ENCODE measurements at regions not wholly inside any gene's neighbourhood (a gene's known extent, or its start where the extent isn't known, plus 50 kb on each side); places are given as distances from the start of the nearest gene placed in this dataset.

GRCh38 chr16:5770118-5770517 lies 672.5 kb upstream of the EEF2KMT start:
- peaks cover 7% of the 10 kb centered on the region for H3K27me3 Mint-ChIP-seq
- DNase-seq (ENCODE audit: extremely low spot score, unreplicated experiment) = no peak
- no peaks in the 10 kb centered on the region for H3K9me3 Mint-ChIP-seq
- no peaks in the 10 kb centered on the region for H3K36me3 Mint-ChIP-seq
- TF ChIP-seq CTCF (conservative IDR thresholded peaks at IDR 0.05) = no peak
- no peaks in the 10 kb centered on the region for H3K4me1 Mint-ChIP-seq (ENCODE audit: unreplicated experiment)
- no peak overlapping the region for H3K4me3 Mint-ChIP-seq
- H3K27ac Mint-ChIP-seq = no peak overlapping the region

DNA sequence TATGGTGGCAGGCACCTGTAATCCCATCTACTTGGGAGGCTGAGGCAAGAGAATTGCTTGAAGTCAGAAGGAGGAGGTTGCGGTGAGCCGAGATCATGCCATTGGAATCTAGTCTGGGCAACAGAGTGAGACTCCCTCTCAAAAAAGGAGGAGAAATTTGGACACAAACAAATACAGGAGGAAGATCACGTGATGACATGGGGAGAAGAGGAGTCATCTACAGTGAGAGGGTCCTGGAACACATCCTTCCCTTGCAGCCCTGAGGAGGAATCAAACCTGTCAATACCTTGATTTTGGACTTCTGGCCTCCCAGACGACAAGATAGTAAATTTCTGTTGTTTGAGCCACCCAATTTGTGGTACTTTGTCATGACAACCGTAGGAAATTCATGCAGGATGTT lies 671.9 kb upstream of the EEF2KMT start:
- Mint-ChIP-seq H3K36me3 (no peaks in the 10 kb centered on the region), H3K27me3 (peaks cover 7% of the 10 kb centered on the region), H3K4me3 (no peak overlapping the region), H3K4me1 (ENCODE audit: unreplicated experiment) (no peaks in the 10 kb centered on the region), H3K27ac (no peak overlapping the region), H3K9me3 (no peaks in the 10 kb centered on the region)
- DNase-seq (ENCODE audit: extremely low spot score, unreplicated experiment) = no peak
- no peak for TF ChIP-seq CTCF (conservative IDR thresholded peaks at IDR 0.05)

DNA sequence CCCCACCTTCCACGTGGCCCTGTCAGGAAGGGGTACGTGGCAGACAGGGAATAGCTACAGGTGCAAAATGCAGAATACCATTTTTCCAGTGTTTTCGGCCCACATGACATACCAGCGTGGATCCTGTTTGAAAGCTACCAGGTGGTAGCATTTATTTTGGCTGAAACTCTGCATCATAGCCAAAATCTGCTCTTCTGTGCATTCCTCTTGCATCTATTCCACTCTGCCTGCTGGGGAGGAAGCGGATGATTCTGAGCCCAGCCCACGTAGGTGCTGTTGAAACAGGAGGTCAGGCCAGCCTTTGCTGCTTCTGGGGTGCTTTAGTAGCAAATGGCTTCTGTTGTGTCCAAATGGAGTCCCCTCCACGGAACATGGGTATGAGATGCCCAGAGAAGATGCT lies 670.9 kb upstream of the EEF2KMT start:
- Mint-ChIP-seq H3K4me3 (no peak overlapping the region), H3K36me3 (no peaks in the 10 kb centered on the region), H3K27ac (no peak overlapping the region)

GRCh38 chr16:5763176-5763575 lies 665.6 kb upstream of the EEF2KMT start:
- H3K27ac Mint-ChIP-seq = no peak overlapping the region
- no peak for DNase-seq (ENCODE audit: extremely low spot score, unreplicated experiment)
- H3K36me3 Mint-ChIP-seq = no peaks in the 10 kb centered on the region
- TF ChIP-seq CTCF (conservative IDR thresholded peaks at IDR 0.05) = no peak
- no peaks in the 10 kb centered on the region for H3K4me1 Mint-ChIP-seq (ENCODE audit: unreplicated experiment)
- no peaks in the 10 kb centered on the region for H3K9me3 Mint-ChIP-seq
- H3K4me3 Mint-ChIP-seq = no peak overlapping the region
- H3K27me3 Mint-ChIP-seq = peaks cover 26% of the 10 kb centered on the region

More for the DNA sequence above, 670.9 kb upstream of the EEF2KMT start:
- no peak for DNase-seq (ENCODE audit: extremely low spot score, unreplicated experiment)
- no peak for TF ChIP-seq CTCF (conservative IDR thresholded peaks at IDR 0.05)
- Mint-ChIP-seq H3K4me1 (ENCODE audit: unreplicated experiment) (no peaks in the 10 kb centered on the region), H3K9me3 (no peaks in the 10 kb centered on the region), H3K27me3 (peaks cover 7% of the 10 kb centered on the region)

- DNase-seq (ENCODE audit: extremely low spot score, unreplicated experiment) = no peak
- Mint-ChIP-seq H3K36me3 (no peaks in the 10 kb centered on the region), H3K27me3 (peaks cover 30% of the 10 kb centered on the region), H3K27ac (no peak overlapping the region), H3K4me3 (no peak overlapping the region), H3K9me3 (no peaks in the 10 kb centered on the region), H3K4me1 (ENCODE audit: unreplicated experiment) (no peaks in the 10 kb centered on the region)
- no peak for TF ChIP-seq CTCF (conservative IDR thresholded peaks at IDR 0.05)
Measured at GRCh38 chr16:5762362-5762761, 664.8 kb upstream of the EEF2KMT start.

- Mint-ChIP-seq H3K27me3 (peaks cover 32% of the 10 kb centered on the region), H3K4me3 (no peak overlapping the region), H3K9me3 (no peaks in the 10 kb centered on the region), H3K36me3 (no peaks in the 10 kb centered on the region), H3K4me1 (ENCODE audit: unreplicated experiment) (no peaks in the 10 kb centered on the region), H3K27ac (no peak overlapping the region)
- no peak for TF ChIP-seq CTCF (conservative IDR thresholded peaks at IDR 0.05)
- no peak for DNase-seq (ENCODE audit: extremely low spot score, unreplicated experiment)
Measured at GRCh38 chr16:5761592-5761991, 664.0 kb upstream of the EEF2KMT start.
